ENCODE measurements at regions not wholly inside any gene's neighbourhood (a gene's known extent, or its start where the extent isn't known, plus 50 kb on each side); places are given as distances from the start of the nearest gene placed in this dataset.

GRCh38 chr1:5254975-5255374 is 600.6 kb downstream of the AJAP1 start:
- DNase-seq, result no peak

- DNase-seq, result no peak
Observed at GRCh38 chr1:5254131-5254725, 599.8 kb downstream of the AJAP1 start.

GRCh38 chr1:5253036-5253435 is 598.6 kb downstream of the AJAP1 start:
- DNase-seq, result no peak

- no peak for DNase-seq
Observed at GRCh38 chr1:5250336-5250735, 595.9 kb downstream of the AJAP1 start.

GRCh38 chr1:5245348-5245747 is 590.9 kb downstream of the AJAP1 start:
- no peak for DNase-seq

- no peak for DNase-seq
Observed at GRCh38 chr1:5244631-5245285, 590.3 kb downstream of the AJAP1 start.

GRCh38 chr1:5242850-5243249 is 588.4 kb downstream of the AJAP1 start:
- DNase-seq, result no peak

- DNase-seq, result no peak
Observed at GRCh38 chr1:5239911-5240310, 585.5 kb downstream of the AJAP1 start.

- no peak for DNase-seq
Observed at GRCh38 chr1:5238351-5239130, 584.1 kb downstream of the AJAP1 start.

GRCh38 chr1:5235355-5235899 is 581.0 kb downstream of the AJAP1 start:
- DNase-seq, result no peak

GRCh38 chr1:5232537-5232936 is 578.1 kb downstream of the AJAP1 start:
- no peak for DNase-seq

GRCh38 chr1:5231541-5232315 is 577.3 kb downstream of the AJAP1 start:
- no peak for DNase-seq

- no peak for DNase-seq
Observed at GRCh38 chr1:5227114-5227513, 572.7 kb downstream of the AJAP1 start.

- DNase-seq, result no peak
Observed at GRCh38 chr1:5225707-5226704, 571.6 kb downstream of the AJAP1 start.

- no peak for DNase-seq
Observed at GRCh38 chr1:5223206-5223605, 568.8 kb downstream of the AJAP1 start.

- DNase-seq, result no peak
Observed at GRCh38 chr1:5222626-5223025, 568.2 kb downstream of the AJAP1 start.

- no peak for DNase-seq
Observed at GRCh38 chr1:5221451-5221850, 567.0 kb downstream of the AJAP1 start.

- DNase-seq, result no peak
Observed at GRCh38 chr1:5220821-5221220, 566.4 kb downstream of the AJAP1 start.

GRCh38 chr1:5220421-5220820 is 566.0 kb downstream of the AJAP1 start:
- DNase-seq, result no peak

- DNase-seq, result no peak
Observed at GRCh38 chr1:5200006-5200405, 545.6 kb downstream of the AJAP1 start.

GRCh38 chr1:5198328-5198727 is 543.9 kb downstream of the AJAP1 start:
- DNase-seq, result no peak

GRCh38 chr1:5191470-5191869 is 537.1 kb downstream of the AJAP1 start:
- no peak for DNase-seq

All from inflammatory macrophage treated with lipopolysaccharide for 1 hour (primary cell).